PFSK-1 (cell line): ENCODE measurements at regions not wholly inside any gene's neighbourhood (a gene's known extent, or its start where the extent isn't known, plus 50 kb on each side); places are given as distances from the start of the nearest gene placed in this dataset.

Experiments used
- FOXP2 ChIP-seq: optimal IDR thresholded peaks from 2 replicates; pipeline ENCODE3; 2011; ENCODE audit warnings: borderline replicate concordance, control low read depth, inconsistent platforms; ENCODE audit not compliant: insufficient read depth; ENCODE audit errors: extremely low read length, extremely low read depth
- POLR2AphosphoS5 ChIP-seq: IDR thresholded peaks from 2 replicates; pipeline ENCODE4 v1.6.1; 2012; ENCODE audit warnings: low read depth, mild to moderate bottlenecking, control low read depth, low read length, moderate library complexity
- SIN3A ChIP-seq: IDR thresholded peaks from 2 replicates; pipeline ENCODE4 v1.6.1; 2012; ENCODE audit warnings: mild to moderate bottlenecking, low read length, moderate library complexity, borderline replicate concordance; ENCODE audit not compliant: insufficient read depth
- TAF1 ChIP-seq: IDR thresholded peaks from 2 replicates; pipeline ENCODE4 v1.6.1; 2012; ENCODE audit warnings: low read length, control low read depth, borderline replicate concordance; ENCODE audit not compliant: insufficient read depth
- TF ChIP-seq, protein P1 (sequence below), 2 experiments: IDR thresholded peaks; 2 replicates each; pipeline versions ENCODE4 v1.6.1 to v1.8.0; 2011 to 2012; ENCODE audit warnings: low read depth in 2 of 2, low read length in 2 of 2, control low read depth in 1 of 2, inconsistent platforms in 1 of 2, mild to moderate bottlenecking in 1 of 2, moderate library complexity in 1 of 2; ENCODE audit not compliant: insufficient read depth in 1 of 2

DNA sequence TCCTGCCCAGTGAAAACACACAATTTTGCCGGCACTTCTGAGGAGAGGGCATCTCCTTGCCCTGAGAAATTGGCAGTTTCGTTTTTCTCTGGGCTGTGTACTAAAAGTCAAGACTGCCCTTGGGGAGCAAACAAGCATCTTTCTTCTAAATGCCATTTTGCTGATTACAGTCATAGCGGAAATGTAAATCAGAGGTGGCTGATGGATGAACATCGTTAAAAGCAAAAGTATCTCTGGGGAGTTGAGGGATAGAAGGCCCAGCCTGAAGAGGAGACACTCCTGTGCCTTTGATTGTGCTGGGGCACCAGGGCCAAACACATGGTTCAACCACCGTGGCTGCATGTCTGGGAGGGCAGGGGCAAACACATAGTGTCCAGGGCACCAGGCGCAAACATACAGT, 49.8 kb downstream of the ABCC12 start:
- TF ChIP-seq POLR2AphosphoS5 (no peak), FOXP2 (no peak), TAF1 (no peak)

DNA sequence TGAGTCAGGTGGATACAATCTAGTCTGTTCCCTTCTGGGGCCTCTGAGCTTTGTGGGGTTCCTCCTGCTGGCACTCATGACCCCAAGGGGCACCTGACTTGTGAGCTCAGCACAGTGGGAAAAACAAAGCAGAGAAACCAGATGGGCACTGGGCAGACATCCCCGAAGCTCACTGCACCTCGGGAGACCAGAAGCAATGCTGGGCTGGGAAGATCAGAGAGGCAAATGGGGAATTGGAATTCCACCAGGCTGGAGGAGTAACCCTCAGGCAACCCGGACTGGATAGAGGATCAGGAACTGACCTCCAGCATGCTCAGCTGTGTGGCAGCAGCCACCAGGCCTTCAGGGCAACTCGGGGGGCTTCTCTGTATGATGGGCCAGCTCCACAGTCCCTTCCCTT, 50.3 kb downstream of the ABCC12 start:
- TF ChIP-seq SIN3A = no peak
- TF ChIP-seq, protein P1, sequence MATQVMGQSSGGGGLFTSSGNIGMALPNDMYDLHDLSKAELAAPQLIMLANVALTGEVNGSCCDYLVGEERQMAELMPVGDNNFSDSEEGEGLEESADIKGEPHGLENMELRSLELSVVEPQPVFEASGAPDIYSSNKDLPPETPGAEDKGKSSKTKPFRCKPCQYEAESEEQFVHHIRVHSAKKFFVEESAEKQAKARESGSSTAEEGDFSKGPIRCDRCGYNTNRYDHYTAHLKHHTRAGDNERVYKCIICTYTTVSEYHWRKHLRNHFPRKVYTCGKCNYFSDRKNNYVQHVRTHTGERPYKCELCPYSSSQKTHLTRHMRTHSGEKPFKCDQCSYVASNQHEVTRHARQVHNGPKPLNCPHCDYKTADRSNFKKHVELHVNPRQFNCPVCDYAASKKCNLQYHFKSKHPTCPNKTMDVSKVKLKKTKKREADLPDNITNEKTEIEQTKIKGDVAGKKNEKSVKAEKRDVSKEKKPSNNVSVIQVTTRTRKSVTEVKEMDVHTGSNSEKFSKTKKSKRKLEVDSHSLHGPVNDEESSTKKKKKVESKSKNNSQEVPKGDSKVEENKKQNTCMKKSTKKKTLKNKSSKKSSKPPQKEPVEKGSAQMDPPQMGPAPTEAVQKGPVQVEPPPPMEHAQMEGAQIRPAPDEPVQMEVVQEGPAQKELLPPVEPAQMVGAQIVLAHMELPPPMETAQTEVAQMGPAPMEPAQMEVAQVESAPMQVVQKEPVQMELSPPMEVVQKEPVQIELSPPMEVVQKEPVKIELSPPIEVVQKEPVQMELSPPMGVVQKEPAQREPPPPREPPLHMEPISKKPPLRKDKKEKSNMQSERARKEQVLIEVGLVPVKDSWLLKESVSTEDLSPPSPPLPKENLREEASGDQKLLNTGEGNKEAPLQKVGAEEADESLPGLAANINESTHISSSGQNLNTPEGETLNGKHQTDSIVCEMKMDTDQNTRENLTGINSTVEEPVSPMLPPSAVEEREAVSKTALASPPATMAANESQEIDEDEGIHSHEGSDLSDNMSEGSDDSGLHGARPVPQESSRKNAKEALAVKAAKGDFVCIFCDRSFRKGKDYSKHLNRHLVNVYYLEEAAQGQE (IDR thresholded peaks at IDR 0.05; ENCODE audit: insufficient read depth in 1 of 2, low read depth in 2 of 2, low read length in 2 of 2) = no peak
- no peak for TF ChIP-seq TAF1
- TF ChIP-seq FOXP2 = no peak
- no peak for TF ChIP-seq POLR2AphosphoS5

DNA sequence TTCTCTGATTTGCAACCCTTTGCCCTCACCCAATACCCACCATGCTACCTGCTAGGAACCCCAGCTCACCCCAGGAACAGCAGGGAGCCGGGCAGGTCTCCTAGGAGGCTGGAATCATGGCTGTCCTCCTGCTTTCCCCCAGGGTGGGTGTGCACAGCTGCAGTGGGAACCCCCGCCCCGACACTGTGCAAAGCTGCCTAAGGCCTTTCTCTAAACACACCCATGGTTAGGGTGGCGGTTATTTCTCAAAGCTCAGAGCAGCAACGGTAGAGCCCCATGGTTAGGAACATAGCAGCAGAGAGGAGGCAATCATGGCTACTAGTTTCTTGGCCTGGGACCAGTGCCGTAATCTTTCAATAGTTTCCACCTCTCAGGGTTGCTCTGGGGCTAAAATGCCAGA, 52.2 kb downstream of the ABCC12 start:
- TF ChIP-seq SIN3A (no peak), TAF1 (no peak), FOXP2 (no peak), POLR2AphosphoS5 (no peak)
- TF ChIP-seq, protein P1 (IDR thresholded peaks at IDR 0.05; ENCODE audit: insufficient read depth in 1 of 2, low read depth in 2 of 2, low read length in 2 of 2) = no peak

DNA sequence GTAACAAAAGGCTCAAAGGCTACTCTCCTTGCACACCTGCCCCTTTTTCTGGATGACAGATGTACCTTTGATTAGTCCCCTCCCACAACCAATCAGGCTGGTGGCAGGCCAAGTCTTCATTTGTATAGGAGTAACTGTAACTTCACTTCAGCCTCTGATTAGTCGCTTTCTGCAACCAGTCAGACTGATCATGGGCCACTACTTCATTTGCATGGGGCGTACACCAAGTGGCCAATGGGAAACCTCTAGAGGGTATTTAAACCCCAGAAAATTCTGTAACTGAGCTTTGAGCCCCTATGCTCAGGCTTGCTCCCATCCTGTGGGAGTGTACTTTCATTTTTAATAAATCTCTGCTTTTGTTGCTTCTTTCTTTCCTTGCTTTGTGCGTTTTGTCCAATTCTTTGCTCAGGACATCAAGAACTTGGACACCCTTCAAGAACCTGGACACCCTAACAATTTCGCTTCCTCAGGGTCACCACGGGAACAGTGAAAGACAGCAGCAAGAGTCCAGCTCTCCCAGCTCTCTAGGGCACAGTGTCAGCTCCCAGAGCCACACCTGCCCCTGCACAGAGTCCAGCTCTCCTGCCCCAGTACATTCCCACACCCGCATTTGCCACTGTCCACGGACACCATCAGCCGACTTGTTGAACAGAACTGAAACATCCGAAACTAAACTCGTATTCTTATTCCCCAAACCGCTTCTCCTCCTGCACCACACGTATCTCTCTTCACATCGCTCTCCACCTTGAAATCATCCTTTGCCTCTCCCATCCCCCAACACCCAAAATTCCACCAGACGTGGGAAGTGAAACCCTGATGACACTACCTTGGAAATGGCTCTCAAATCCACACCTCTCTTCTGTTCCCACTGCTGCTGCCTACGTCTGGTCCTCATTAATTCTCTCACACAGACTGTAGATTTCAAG, 53.4 kb downstream of the ABCC12 start:
- TF ChIP-seq, protein P1 (IDR thresholded peaks at IDR 0.05; ENCODE audit: insufficient read depth in 1 of 2, low read depth in 2 of 2, low read length in 2 of 2) = no peak
- TF ChIP-seq TAF1 (no peak), FOXP2 (no peak), POLR2AphosphoS5 (no peak), SIN3A (no peak)

DNA sequence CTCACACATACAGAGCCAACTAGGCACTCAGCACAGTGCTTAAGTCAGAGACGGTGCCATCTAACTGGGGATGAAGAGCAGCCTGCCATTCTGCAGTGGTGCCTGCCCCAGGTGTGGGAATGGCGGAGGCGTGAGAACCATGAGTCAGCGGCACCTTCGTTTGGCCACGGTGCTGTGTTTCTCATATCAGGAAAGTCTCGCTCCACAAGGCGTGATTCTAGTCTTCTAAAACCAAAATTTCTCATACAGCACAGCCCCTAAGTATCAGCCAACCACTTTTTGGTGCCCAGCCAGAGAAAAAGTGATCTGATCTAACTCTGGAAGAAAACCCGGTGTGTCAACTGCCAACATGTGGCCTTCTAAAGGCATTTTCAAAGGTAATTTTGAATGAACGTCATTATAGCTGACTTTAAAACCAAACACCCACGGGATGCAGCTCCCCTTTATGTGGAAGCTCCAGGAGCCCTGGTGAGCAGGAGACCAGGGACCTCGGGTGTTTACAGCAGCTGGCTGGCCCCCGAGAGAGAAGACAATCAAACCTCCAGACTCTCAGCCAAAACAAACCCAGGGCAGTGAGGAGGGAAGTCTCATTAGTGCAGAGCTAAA, 54.6 kb downstream of the ABCC12 start:
- TF ChIP-seq TAF1 = no peak
- TF ChIP-seq SIN3A = no peak
- no peak for TF ChIP-seq POLR2AphosphoS5
- TF ChIP-seq FOXP2 = no peak
- TF ChIP-seq, protein P1 (IDR thresholded peaks at IDR 0.05; ENCODE audit: insufficient read depth in 1 of 2, low read depth in 2 of 2, low read length in 2 of 2) = no peak
